D721Med (cell line): ENCODE measurements at regions not wholly inside any gene's neighbourhood (a gene's known extent, or its start where the extent isn't known, plus 50 kb on each side); places are given as distances from the start of the nearest gene placed in this dataset.

Source experiments
- DNase-seq: peaks from one replicate; pipeline ENCODE4 v3.0.0; 2011; ENCODE audit warnings: low spot score; ENCODE audit not compliant: insufficient read length
- FAIRE-seq: peaks from 2 replicates; lab custom pipeline; 2011; peaks lifted over from hg19 to GRCh38; lab: Jason Lieb, UNC
- CTCF ChIP-seq: IDR thresholded peaks from 2 replicates; pipeline ENCODE4 v1.5.1; 2012; ENCODE audit warnings: mild to moderate bottlenecking, control low read depth; ENCODE audit not compliant: insufficient read depth; ENCODE audit errors: missing control alignments

DNA sequence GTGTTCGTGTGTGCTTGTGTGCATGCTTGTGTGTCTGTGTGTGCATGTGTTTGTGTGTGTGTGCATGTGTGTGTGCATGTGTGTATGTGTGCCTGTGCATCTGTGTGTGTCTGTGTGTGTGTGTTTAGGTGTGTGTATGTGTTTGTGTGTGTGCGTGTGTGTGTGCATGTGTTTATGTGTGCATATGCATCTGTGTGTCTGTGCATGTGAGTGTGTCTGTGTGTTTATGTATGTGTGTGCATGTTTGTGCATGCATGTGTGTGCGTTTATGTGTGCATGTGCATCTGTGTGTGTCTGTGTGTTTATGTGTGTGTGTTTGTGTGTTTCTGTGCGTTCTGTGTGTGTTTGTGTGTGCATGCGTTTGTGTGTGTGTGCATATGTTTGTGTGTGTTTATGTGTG lies 106.6 kb upstream of the TNRC6C start:
- no peak for TF ChIP-seq CTCF
- DNase-seq (no peak), FAIRE-seq (no peak)

DNA sequence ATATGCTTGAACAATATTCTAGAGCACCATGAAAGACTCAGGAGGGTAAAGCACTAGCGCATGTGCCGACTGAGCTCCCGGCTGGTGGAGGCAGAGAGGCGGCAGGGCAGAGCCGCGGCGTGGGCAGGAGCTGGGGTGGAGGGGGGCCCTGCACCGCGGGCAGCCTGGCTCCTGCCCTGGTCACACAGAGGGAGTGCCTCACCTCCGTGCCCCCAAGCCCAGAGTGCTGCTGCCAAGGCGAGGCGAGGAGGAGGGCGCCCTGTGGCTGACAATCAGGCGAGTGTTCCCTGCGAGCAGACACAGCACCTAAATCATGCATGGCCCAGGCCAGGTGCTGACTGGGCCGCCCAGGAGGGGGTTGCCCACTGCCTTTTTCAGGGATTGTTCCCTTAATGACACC lies 105.8 kb upstream of the TNRC6C start:
- FAIRE-seq (no peak), DNase-seq (no peak)
- no peak for TF ChIP-seq CTCF

DNA sequence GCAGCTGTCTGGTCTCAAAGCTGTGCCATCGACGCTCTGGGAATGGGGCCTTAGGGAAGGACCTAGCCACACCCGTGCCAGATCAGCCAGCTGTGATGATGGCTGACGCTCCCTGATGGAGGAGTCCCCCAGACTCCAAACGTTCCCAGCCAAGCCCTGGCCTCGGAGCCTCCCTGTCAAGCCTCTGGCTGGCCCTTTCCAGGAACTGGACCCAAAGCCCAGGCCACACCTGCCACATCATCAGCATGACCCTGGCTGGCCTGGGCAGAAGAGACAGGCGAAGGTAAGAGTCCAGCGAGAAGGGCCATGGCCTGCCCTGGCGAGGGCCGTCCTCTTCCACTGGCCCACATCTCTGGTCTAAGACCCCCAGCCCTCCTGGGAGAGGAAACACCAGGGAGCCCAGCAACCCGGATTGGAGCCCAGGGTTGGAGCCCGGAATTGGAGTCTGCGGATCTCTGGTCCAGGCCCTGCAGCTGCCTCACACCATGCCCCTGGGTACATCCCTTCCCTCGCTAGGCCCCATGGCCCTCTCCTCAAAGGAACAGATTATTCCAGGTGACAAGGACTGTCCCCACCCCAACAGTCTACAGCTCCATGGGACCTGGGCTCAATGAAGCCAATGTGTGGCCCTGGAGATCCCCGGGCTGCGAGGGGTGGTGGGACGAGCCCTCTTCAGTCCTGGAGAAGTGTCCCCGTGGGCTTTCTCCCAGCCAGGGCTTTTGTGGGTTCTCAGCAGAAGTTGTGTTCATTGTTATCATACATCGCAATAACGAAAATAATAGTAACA lies 105.1 kb upstream of the TNRC6C start:
- DNase-seq = no peak
- no peak for FAIRE-seq
- no peak for TF ChIP-seq CTCF

GRCh38 chr17:77854083-77854758 lies 104.3 kb upstream of the TNRC6C start:
- no peak for DNase-seq
- TF ChIP-seq CTCF = no peak
- no peak for FAIRE-seq

GRCh38 chr17:77854759-77855745 lies 103.5 kb upstream of the TNRC6C start:
- no peak for DNase-seq
- TF ChIP-seq CTCF = no peak
- no peak for FAIRE-seq

GRCh38 chr17:77856551-77857305 lies 101.8 kb upstream of the TNRC6C start:
- FAIRE-seq (no peak), DNase-seq (no peak)
- no peak for TF ChIP-seq CTCF
